Spleen (tissue), 7 donors: ENCODE measurements at regions not wholly inside any gene's neighbourhood (a gene's known extent, or its start where the extent isn't known, plus 50 kb on each side); places are given as distances from the start of the nearest gene placed in this dataset.

ENCODE experiments used
- POLR2AphosphoS5 ChIP-seq, 3 donors: sonication (generic); formaldehyde crosslinking; IDR thresholded peaks; one replicate each; pipeline ENCODE4 v1.5.1; 2017; ENCODE audit warnings: antibody characterized with exemption in 3 of 3
- TF ChIP-seq, protein P1 (sequence below), 11 experiments: fragments of 200-600 bp in 7 of 11; fragments of 450-650 bp in 4 of 11; sonication (generic) in 4 of 11; IDR thresholded peaks in 8 of 11; conservative IDR thresholded peaks in 3 of 11; 1 replicate in 7 of 11; 2 replicates in 4 of 11; pipeline versions ENCODE4 v1.4.0 to v1.8.0; 2016 to 2021; ENCODE audit warnings: antibody characterized with exemption in 11 of 11, inconsistent platforms in 4 of 11, mild to moderate bottlenecking in 1 of 11
- donor health status: DM: no; HTN: no; CAD: no; lungs with moderate emphysema.
- donor health status: DM: no; HTN: no; CAD: no.
- donor health status: DM: no; HTN: no; CAD: no.

DNA sequence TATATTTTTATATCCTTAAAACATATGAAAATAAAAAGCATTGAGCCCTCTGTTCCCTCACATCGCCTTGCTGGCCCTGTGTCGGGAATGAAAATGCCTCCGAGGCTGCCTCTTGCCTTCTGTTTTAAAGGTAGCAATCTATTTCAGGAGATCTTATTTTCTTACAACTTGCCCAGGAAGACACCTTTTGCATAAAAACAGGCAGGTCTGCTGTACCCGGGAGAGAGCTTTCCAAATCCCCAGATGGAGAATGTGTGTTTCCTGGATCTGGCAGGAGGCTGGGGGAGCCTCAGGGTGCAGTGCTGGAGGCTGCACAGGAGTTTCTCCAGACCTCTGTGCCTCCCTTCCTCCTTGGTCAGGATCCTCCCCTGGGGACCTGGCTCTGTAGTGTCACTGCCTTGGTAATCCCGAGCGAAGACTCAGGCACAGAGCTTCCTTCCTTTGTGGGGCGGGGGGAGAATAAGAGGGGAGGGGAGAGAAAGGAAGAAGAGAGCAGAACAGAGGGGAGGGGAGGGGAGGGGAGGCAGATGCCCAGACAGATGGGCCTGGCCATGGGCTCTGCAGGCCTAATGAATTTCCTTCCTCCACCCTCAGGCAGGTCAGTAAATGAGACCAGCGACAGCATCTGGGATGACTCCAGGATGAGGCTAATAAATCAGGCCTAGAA lies 104.0 kb upstream of the BOD1 start:
- no peak for TF ChIP-seq POLR2AphosphoS5 (IDR thresholded peaks at IDR 0.05)
- TF ChIP-seq, protein P1, sequence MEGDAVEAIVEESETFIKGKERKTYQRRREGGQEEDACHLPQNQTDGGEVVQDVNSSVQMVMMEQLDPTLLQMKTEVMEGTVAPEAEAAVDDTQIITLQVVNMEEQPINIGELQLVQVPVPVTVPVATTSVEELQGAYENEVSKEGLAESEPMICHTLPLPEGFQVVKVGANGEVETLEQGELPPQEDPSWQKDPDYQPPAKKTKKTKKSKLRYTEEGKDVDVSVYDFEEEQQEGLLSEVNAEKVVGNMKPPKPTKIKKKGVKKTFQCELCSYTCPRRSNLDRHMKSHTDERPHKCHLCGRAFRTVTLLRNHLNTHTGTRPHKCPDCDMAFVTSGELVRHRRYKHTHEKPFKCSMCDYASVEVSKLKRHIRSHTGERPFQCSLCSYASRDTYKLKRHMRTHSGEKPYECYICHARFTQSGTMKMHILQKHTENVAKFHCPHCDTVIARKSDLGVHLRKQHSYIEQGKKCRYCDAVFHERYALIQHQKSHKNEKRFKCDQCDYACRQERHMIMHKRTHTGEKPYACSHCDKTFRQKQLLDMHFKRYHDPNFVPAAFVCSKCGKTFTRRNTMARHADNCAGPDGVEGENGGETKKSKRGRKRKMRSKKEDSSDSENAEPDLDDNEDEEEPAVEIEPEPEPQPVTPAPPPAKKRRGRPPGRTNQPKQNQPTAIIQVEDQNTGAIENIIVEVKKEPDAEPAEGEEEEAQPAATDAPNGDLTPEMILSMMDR (IDR thresholded peaks at IDR 0.05 in 8 of 11, conservative IDR thresholded peaks at IDR 0.05 in 3 of 11), result no peak
